CD8-positive, alpha-beta memory T cell (primary cell): ENCODE measurements at regions not wholly inside any gene's neighbourhood (a gene's known extent, or its start where the extent isn't known, plus 50 kb on each side); places are given as distances from the start of the nearest gene placed in this dataset.

Experiments
- CTCF ChIA-PET: fragments of 350-600 bp; sonication (Branson Sonifier 250); formaldehyde crosslinking; loops from one replicate; lab custom pipeline; 2021; ENCODE audit warnings: antibody characterized with exemption; lab: Charles Lee
- POLR2A ChIA-PET: fragments of 350-600 bp; sonication (Branson Sonifier 250); formaldehyde crosslinking; loops from one replicate; lab custom pipeline; 2021; ENCODE audit warnings: antibody characterized with exemption; lab: Charles Lee
- DNase-seq, 5 donors: peaks; one replicate each; pipeline versions ENCODE4 v3.0.0 to v3.0.0-alpha.2; 2020 to 2022; ENCODE audit warnings: mixed read lengths in 1 of 5
- H3K27ac ChIP-seq: one replicate; pipeline ENCODE4 v1.7.0; 2013; ENCODE audit warnings: low read depth, mild to moderate bottlenecking, low read length, moderate library complexity
- H3K27me3 ChIP-seq: 2 replicates; pipeline ENCODE4 v1.7.0; 2013; ENCODE audit warnings: low read length, mild to moderate bottlenecking; ENCODE audit not compliant: insufficient read depth, poor library complexity, severe bottlenecking
- H3K36me3 ChIP-seq: 2 replicates; pipeline ENCODE4 v1.7.0; 2013; ENCODE audit warnings: mild to moderate bottlenecking, low read length, moderate library complexity; ENCODE audit not compliant: insufficient read depth
- H3K4me1 ChIP-seq: 2 replicates; pipeline ENCODE4 v1.7.0; 2013; ENCODE audit warnings: mild to moderate bottlenecking, low read length, moderate library complexity; ENCODE audit not compliant: insufficient read depth
- H3K4me3 ChIP-seq: 2 replicates; pipeline ENCODE4 v1.7.0; 2013; ENCODE audit warnings: mild to moderate bottlenecking, low read length
- H3K9me3 ChIP-seq: 2 replicates; pipeline ENCODE4 v1.7.0; 2013; ENCODE audit warnings: mild to moderate bottlenecking, low read length
- H3K27ac Mint-ChIP-seq, 8 donors: one replicate each; pipeline ENCODE4 v1.8.0; 2020 to 2021; ENCODE audit warnings: mixed read lengths in 8 of 8, mild to moderate bottlenecking in 6 of 8, inconsistent platforms in 3 of 8, moderate library complexity in 3 of 8
- H3K27me3 Mint-ChIP-seq, 2 donors: one replicate each; pipeline ENCODE4 v1.8.0; 2020 to 2021; ENCODE audit warnings: mixed read lengths in 2 of 2, mild to moderate bottlenecking in 1 of 2, moderate library complexity in 1 of 2
- H3K36me3 Mint-ChIP-seq, 3 donors: one replicate each; pipeline ENCODE4 v1.8.0; 2020 to 2021; ENCODE audit warnings: mixed read lengths in 3 of 3, inconsistent platforms in 1 of 3, mild to moderate bottlenecking in 1 of 3
- H3K4me1 Mint-ChIP-seq, 3 donors: one replicate each; pipeline ENCODE4 v1.8.0; 2020 to 2021; ENCODE audit warnings: mixed read lengths in 3 of 3, inconsistent platforms in 1 of 3, mild to moderate bottlenecking in 1 of 3
- H3K4me3 Mint-ChIP-seq, 7 donors: one replicate each; pipeline ENCODE4 v1.8.0; 2020 to 2021; ENCODE audit warnings: mixed read lengths in 7 of 7, mild to moderate bottlenecking in 6 of 7, moderate library complexity in 4 of 7, inconsistent platforms in 2 of 7
- H3K9me3 Mint-ChIP-seq, 5 donors: one replicate each; pipeline ENCODE4 v1.8.0; 2020 to 2022; ENCODE audit warnings: mixed read lengths in 5 of 5, mild to moderate bottlenecking in 3 of 5, moderate library complexity in 2 of 5, inconsistent platforms in 1 of 5

DNA sequence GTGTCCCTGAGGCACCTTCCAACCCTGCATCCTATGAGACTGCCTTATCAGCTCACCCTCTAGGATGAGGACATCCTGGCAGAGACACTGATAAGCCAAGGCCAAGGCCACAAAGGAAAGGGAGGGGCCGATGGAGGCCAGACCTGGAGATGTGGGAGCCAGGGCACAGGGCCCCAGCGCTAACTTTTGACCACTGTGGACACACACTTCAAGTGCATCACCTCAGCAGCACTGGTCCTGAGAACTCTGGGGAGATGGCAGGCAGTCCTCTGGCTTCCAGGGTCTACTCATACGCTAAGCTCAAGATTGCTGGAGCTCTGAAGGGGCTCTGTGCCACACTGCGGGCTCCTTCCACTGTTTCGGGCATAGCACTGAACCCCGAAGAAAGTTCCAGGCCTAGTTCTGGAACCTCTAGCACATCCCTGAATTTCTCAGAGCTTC lies 100.2 kb upstream of the ID2 start:
- Mint-ChIP-seq H3K36me3 (no peaks in the 10 kb centered on the region), H3K27ac (no peak overlapping the region), H3K4me1 (peaks cover 24 to 32% (median 31%) of the 10 kb centered on the region in 3 donors), H3K9me3 (no peaks in the 10 kb centered on the region), H3K4me3 (no peak overlapping the region), H3K27me3 (peaks cover 0 to 2% of the 10 kb centered on the region in 2 donors)
- H3K27ac ChIP-seq: no peak overlapping the region
- no peaks in the 10 kb centered on the region for H3K9me3 ChIP-seq
- no peak for DNase-seq
- H3K4me3 ChIP-seq: no peak overlapping the region
- ChIA-PET CTCF (no interaction called here), POLR2A (no interaction called here)
- no peaks in the 10 kb centered on the region for H3K27me3 ChIP-seq
- peaks cover 16% of the 10 kb centered on the region for H3K4me1 ChIP-seq
- H3K36me3 ChIP-seq: no peaks in the 10 kb centered on the region

DNA sequence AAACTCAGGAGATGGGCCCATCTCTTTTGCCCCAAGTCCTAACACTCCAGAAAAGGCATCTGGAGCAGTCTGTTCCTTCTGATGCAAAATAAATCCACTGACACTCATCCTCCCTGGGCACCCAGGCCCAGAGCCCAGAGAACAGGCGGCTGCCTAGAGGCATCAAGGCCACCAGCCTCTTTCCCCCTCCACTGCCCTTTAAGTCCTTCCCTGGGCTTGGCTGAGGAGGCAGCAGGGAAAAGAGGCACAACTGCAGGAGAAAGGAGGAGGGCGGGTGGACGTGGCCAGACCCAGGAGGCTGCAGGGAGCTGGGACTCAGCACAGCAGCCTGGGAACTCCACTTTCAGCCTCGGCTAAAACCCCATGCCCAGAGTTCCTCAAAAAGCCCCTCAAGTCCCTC lies 99.7 kb upstream of the ID2 start:
- ChIA-PET CTCF (no interaction called here), POLR2A (no interaction called here)
- peaks cover 10% of the 10 kb centered on the region for H3K4me1 ChIP-seq
- H3K36me3 ChIP-seq: no peaks in the 10 kb centered on the region
- no peaks in the 10 kb centered on the region for H3K9me3 ChIP-seq
- Mint-ChIP-seq H3K27ac (peak overlapping the region in 1 of 8 donors; percentile 76), H3K4me1 (peaks cover 18 to 27% (median 26%) of the 10 kb centered on the region in 3 donors), H3K4me3 (no peak overlapping the region), H3K36me3 (no peaks in the 10 kb centered on the region), H3K27me3 (peaks cover 0 to 2% of the 10 kb centered on the region in 2 donors), H3K9me3 (no peaks in the 10 kb centered on the region)
- H3K27me3 ChIP-seq: no peaks in the 10 kb centered on the region
- H3K4me3 ChIP-seq: no peak overlapping the region
- H3K27ac ChIP-seq: no peak overlapping the region
- DNase-seq: no peak

DNA sequence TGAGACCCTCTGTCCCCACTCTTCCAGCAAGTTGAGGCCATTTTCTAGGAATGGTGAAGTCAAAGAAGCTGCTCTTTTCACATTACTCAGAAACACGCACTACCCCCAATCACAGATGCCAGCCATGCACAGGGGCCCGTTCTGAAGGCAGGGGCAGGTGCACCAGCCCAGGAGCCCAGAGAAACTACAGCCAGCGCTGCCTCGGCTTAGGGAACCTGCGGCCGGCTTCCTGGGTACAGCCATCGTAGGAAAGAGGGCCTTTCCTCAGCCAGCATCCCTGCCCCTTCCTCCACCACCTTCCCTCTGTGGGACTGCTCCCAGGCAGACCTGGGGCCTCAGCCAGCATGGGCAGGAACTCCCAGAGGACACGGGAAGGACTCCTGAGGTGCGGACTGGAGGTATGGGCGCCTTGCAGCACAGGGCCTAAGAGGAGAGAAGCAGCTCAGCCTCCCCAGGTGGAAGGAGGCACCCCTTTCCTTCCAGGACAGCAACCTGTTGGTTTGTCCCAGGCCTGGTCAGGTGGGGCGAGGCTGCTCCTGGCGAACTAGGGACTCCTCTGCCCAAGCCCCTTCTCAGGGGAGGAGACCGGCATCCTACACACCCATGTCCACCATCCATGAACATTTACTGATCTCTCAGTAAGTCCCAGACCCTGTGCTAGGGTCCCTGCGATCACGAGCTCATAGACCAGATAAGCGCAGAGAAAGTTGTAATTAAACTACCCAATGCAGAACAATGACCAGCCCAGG lies 99.0 kb upstream of the ID2 start:
- Histone ChIP-seq H3K27ac (peak overlapping the region; percentile 0), H3K4me1 (peaks cover 10% of the 10 kb centered on the region), H3K9me3 (no peaks in the 10 kb centered on the region), H3K36me3 (no peaks in the 10 kb centered on the region), H3K27me3 (no peaks in the 10 kb centered on the region), H3K4me3 (no peak overlapping the region)
- Mint-ChIP-seq H3K36me3 (no peaks in the 10 kb centered on the region), H3K9me3 (no peaks in the 10 kb centered on the region), H3K4me1 (peaks cover 20 to 31% (median 27%) of the 10 kb centered on the region in 3 donors), H3K27ac (peak overlapping the region in 3 of 8 donors; percentile 53 to 82 (median 76)), H3K4me3 (peak overlapping the region in 3 of 7 donors; percentile 11 to 33 (median 31)), H3K27me3 (peaks cover 0 to 2% of the 10 kb centered on the region in 2 donors)
- ChIA-PET CTCF (interaction anchor here (1.2 kb wide), 1 partner anchor 9 kb away, joined by 3 read pairs; no protein-coding TSS in a partner anchor), POLR2A (interaction anchor here (1.8 kb wide), 1 partner anchor 99 kb away, joined by 5 read pairs; the partner anchor contains the start of gene ID2)
- no peak for DNase-seq

DNA sequence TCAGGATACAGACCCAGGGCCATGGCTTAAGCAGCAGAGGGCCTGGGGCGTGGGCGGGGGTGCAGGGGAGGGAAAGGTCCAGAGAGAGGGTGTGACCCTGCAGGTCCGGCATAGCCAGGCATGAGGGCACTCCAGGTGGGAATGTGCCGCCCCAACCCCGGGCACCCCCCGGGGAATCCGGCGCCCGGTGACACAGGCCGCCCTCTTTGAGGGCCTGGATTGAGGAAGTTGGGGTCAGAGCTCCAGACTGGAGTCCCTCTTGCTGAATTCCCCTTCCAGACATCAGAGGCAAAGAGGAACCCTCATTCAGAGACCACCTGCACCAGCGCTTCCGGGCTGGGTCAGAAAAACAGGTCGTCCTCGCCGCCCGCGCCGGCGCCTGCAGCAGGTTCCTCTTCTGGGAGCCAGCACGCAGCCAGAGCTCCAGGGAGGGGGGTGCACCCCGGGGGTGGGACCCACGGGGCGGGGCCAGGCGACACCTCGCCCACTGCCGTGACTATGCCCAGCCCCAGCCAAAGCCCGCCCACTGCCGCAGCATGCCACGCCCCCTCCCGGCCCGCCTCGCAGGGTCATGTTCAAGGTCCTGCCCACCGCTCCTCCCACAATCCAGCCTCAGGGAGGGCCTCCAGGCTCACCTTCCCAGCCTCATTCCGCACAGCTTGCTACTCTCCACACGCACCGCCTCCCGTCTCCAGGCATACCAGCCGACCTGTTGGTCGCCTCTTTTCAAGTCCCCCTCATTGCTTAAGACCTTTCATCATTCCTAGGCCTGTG lies 98.3 kb upstream of the ID2 start:
- Histone ChIP-seq H3K4me1 (peaks cover 18% of the 10 kb centered on the region), H3K4me3 (no peak overlapping the region), H3K27me3 (no peaks in the 10 kb centered on the region), H3K36me3 (no peaks in the 10 kb centered on the region), H3K9me3 (no peaks in the 10 kb centered on the region), H3K27ac (peak overlapping the region; percentile 0)
- peak overlapping the region in 6 of 7 donors; percentile 46 to 70 (median 58) for H3K4me3 Mint-ChIP-seq
- no peaks in the 10 kb centered on the region for H3K36me3 Mint-ChIP-seq
- peaks cover under 1 to 2% of the 10 kb centered on the region in 2 donors for H3K27me3 Mint-ChIP-seq
- POLR2A ChIA-PET: interaction anchor here (0.6 to 1.8 kb wide), 2 partner anchors 98 to 360 kb away, joined by 3 to 5 read pairs; partner anchors contain the start of gene ID2
- no peaks in the 10 kb centered on the region for H3K9me3 Mint-ChIP-seq
- peak overlapping the region in 4 of 8 donors; percentile 6 to 66 (median 60) for H3K27ac Mint-ChIP-seq
- peak; percentile 52 to 83 (median 68) for DNase-seq
- CTCF ChIA-PET: interaction anchor here (1.2 to 1.3 kb wide), 2 partner anchors 9 to 12 kb away, joined by 3 read pairs; no protein-coding TSS in a partner anchor
- peaks cover 28 to 39% (median 35%) of the 10 kb centered on the region in 3 donors for H3K4me1 Mint-ChIP-seq

DNA sequence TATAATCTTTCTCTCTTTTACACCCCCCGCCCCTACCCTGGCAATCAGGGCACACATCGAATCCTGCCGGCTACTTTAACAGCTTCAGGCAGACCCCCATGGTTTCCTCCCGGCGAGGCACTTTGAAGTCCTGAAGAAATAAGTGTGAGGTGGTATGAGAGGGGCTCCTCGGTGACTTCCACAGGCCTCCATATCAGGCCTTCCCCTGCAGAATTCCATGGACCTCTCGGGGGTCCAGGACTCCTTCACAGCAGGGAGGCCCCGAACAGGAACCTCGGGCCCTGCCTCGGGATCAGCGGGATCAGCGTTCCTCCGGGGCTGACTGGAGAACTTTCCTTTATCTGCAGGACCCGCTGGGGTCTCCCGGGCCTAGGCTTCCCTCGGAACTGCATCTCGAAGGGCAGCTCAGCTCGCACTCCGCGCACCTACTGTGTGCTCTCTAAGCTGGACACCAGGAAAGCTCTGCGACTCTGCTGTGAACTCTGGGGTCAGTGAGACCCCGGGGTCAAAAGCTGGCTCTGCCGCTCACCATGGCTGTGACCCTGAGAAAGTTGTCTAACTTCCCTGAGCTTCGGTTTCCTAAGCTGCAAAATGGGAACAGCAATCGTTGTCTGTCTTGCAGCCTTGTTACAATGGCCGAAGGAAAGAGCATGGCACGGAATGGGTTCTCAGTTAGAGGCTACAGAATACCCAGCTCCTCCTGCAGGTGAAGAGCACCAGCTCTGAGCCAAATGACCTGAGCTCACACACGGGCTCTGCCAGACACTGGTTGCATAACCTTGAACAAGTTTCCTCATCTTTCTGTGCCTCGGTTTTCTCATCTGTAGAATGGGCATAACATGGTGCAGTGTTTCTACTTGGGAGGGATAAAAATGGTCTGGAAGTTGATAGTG lies 97.4 kb upstream of the ID2 start:
- Histone ChIP-seq H3K9me3 (no peaks in the 10 kb centered on the region), H3K36me3 (no peaks in the 10 kb centered on the region), H3K27me3 (no peaks in the 10 kb centered on the region), H3K4me3 (no peak overlapping the region), H3K27ac (no peak overlapping the region), H3K4me1 (peaks cover 23% of the 10 kb centered on the region)
- Mint-ChIP-seq H3K27ac (peak overlapping the region in 4 of 8 donors; percentile 6 to 66 (median 38)), H3K27me3 (peaks cover 2 to 3% of the 10 kb centered on the region in 2 donors), H3K4me1 (peaks cover 32 to 44% (median 40%) of the 10 kb centered on the region in 3 donors), H3K4me3 (peak overlapping the region in 5 of 7 donors; percentile 46 to 70 (median 60)), H3K9me3 (no peaks in the 10 kb centered on the region), H3K36me3 (no peaks in the 10 kb centered on the region)
- POLR2A ChIA-PET: interaction anchor here (0.6 to 1.8 kb wide), 2 partner anchors 97 to 361 kb away, joined by 3 to 5 read pairs; partner anchors contain the start of gene ID2
- CTCF ChIA-PET: interaction anchor here (1.3 kb wide), 1 partner anchor 11 kb away, joined by 3 read pairs; no protein-coding TSS in a partner anchor
- DNase-seq: no peak

DNA sequence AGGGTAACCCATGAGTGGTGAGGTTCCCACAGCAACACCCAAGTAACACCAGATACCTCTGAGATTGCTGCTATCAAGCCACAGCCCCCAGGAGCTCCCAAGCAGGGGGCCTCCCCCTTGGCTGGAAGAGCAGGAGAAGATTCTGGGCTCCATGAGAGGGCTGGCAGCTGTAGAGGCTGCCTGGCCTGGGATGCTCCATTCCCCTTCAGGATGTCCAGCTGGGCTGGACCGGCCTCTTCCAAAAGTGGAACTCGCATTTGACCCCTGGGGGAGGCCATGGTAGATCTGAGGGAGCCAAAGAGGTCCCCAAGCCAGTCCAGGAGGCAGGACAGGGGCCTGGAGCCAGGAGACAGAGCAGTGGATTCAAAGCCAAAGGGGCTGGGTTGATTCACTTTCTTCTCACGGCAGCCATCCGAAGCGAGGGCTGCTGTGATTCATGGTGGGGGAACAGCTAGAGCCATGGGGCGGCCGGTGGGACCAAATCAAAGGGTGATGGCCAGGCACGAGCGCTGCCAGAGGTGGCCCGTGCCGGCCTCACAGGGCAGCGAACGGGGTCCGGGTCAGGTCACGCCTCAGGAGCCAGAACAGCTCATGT lies 95.3 kb upstream of the ID2 start:
- H3K27me3 Mint-ChIP-seq: peaks cover 2 to 3% of the 10 kb centered on the region in 2 donors
- H3K36me3 Mint-ChIP-seq: no peaks in the 10 kb centered on the region
- no peak overlapping the region for H3K4me3 Mint-ChIP-seq
- Histone ChIP-seq H3K9me3 (no peaks in the 10 kb centered on the region), H3K36me3 (no peaks in the 10 kb centered on the region), H3K4me3 (no peak overlapping the region), H3K4me1 (peaks cover 23% of the 10 kb centered on the region), H3K27ac (no peak overlapping the region), H3K27me3 (no peaks in the 10 kb centered on the region)
- ChIA-PET POLR2A (no interaction called here), CTCF (no interaction called here)
- no peak overlapping the region for H3K27ac Mint-ChIP-seq
- no peak for DNase-seq
- peaks cover 28 to 41% (median 28%) of the 10 kb centered on the region in 3 donors for H3K4me1 Mint-ChIP-seq
- no peaks in the 10 kb centered on the region for H3K9me3 Mint-ChIP-seq

DNA sequence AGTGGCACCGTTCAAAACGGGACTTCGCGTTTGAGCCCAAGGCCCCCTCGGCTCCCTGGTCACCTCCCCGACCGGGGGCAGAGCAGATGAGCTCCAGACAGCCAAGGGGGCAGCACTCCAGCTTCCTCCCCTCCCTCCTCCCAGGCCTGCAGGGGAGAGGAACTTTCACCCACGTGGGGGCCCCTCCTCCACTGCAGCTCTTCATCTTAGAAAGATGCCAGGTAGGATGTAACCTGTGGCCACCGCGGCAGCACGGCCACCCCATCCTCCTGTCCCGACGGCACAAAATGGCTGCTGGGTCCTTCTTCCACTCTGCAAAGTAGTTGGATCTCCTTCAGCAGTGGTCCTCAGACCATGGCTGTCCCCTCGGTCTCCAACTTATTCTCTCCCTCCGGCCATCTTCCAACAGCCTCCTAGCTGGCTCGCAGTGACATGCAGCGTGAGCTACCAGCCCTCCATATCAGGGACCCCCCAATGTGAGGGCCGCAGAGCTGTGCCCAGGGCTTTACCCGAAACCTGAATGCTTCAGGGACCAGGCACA lies 94.5 kb upstream of the ID2 start:
- ChIA-PET POLR2A (interaction anchor here (1.1 kb wide), 1 partner anchor 95 kb away, joined by 4 read pairs; the partner anchor contains the start of gene ID2), CTCF (interaction anchor here (1.4 kb wide), 1 partner anchor 44 kb away, joined by 3 read pairs; no protein-coding TSS in a partner anchor)
- no peak for DNase-seq
- Histone ChIP-seq H3K9me3 (no peaks in the 10 kb centered on the region), H3K4me1 (peaks cover 23% of the 10 kb centered on the region), H3K36me3 (no peaks in the 10 kb centered on the region), H3K27ac (no peak overlapping the region), H3K4me3 (no peak overlapping the region), H3K27me3 (no peaks in the 10 kb centered on the region)
- Mint-ChIP-seq H3K4me3 (no peak overlapping the region), H3K4me1 (peaks cover 28 to 41% (median 28%) of the 10 kb centered on the region in 3 donors), H3K9me3 (no peaks in the 10 kb centered on the region), H3K36me3 (no peaks in the 10 kb centered on the region), H3K27ac (peak overlapping the region in 1 of 8 donors; percentile 12), H3K27me3 (peaks cover 2 to 3% of the 10 kb centered on the region in 2 donors)
